Mesendoderm (in vitro differentiated cells): ENCODE measurements at regions not wholly inside any gene's neighbourhood (a gene's known extent, or its start where the extent isn't known, plus 50 kb on each side); places are given as distances from the start of the nearest gene placed in this dataset.

Experiments used
- DNase-seq: peaks from one replicate; pipeline ENCODE4 v3.0.0; 2013
- H2AK5ac ChIP-seq: 2 replicates; pipeline ENCODE4 v1.6.1; 2013; ENCODE audit warnings: low read length, inconsistent platforms
- H2BK120ac ChIP-seq: 2 replicates; pipeline ENCODE4 v1.6.1; 2013; ENCODE audit warnings: low read depth, mild to moderate bottlenecking, low read length, moderate library complexity, mixed read lengths
- H2BK15ac ChIP-seq: replicated peaks from 2 replicates; pipeline ENCODE4 v1.6.1; 2013; ENCODE audit warnings: low read depth, mild to moderate bottlenecking, moderate library complexity
- H2BK5ac ChIP-seq: 2 replicates; pipeline ENCODE4 v1.6.1; 2013; ENCODE audit warnings: low read length, inconsistent platforms
- H3K18ac ChIP-seq: 2 replicates; pipeline ENCODE4 v1.6.1; 2013; ENCODE audit warnings: mild to moderate bottlenecking, low read length, mixed read lengths
- H3K23ac ChIP-seq: one replicate; pipeline ENCODE4 v1.6.1; 2013; ENCODE audit warnings: low read length
- H3K27ac ChIP-seq: 2 replicates; pipeline ENCODE4 v1.5.1; 2013; ENCODE audit warnings: low read depth, mild to moderate bottlenecking, inconsistent platforms, low read length, moderate library complexity
- H3K27me3 ChIP-seq: 2 replicates; pipeline ENCODE4 v1.6.1; 2013; ENCODE audit warnings: low read length, control low read depth, mild to moderate bottlenecking, inconsistent platforms; ENCODE audit not compliant: insufficient read depth, poor library complexity
- H3K36me3 ChIP-seq: 2 replicates; pipeline ENCODE4 v1.6.1; 2013; ENCODE audit warnings: low read length, inconsistent platforms; ENCODE audit not compliant: control insufficient read depth, insufficient read depth
- H3K4ac ChIP-seq: one replicate; pipeline ENCODE4 v1.6.1; 2013; ENCODE audit warnings: low read depth, mild to moderate bottlenecking, low read length, moderate library complexity
- H3K4me1 ChIP-seq: 2 replicates; pipeline ENCODE4 v1.6.1; 2013; ENCODE audit warnings: low read depth, low read length, inconsistent platforms; ENCODE audit not compliant: control insufficient read depth
- H3K4me2 ChIP-seq: 2 replicates; pipeline ENCODE4 v1.6.1; 2013; ENCODE audit warnings: low read length
- H3K4me3 ChIP-seq: 2 replicates; pipeline ENCODE4 v1.5.1; 2013; ENCODE audit warnings: mild to moderate bottlenecking, low read length
- H3K56ac ChIP-seq: one replicate; pipeline ENCODE4 v1.6.1; 2013; ENCODE audit warnings: low read length
- H3K79me1 ChIP-seq: 2 replicates; pipeline ENCODE4 v1.6.1; 2013; ENCODE audit warnings: low read length, inconsistent platforms
- H3K79me2 ChIP-seq: 2 replicates; pipeline ENCODE4 v1.6.1; 2013; ENCODE audit warnings: mild to moderate bottlenecking, low read length; ENCODE audit not compliant: control insufficient read depth, insufficient read depth
- H3K9ac ChIP-seq: 2 replicates; pipeline ENCODE4 v1.6.1; 2013; ENCODE audit warnings: low read length, inconsistent platforms
- H4K5ac ChIP-seq: one replicate; pipeline ENCODE4 v1.6.1; 2013; ENCODE audit warnings: low read length
- H4K8ac ChIP-seq: one replicate; pipeline ENCODE4 v1.6.1; 2013; ENCODE audit warnings: low read depth, mild to moderate bottlenecking, control low read depth, low read length, moderate library complexity
- WGBS: extraction: QIAGEN DNeasy Blood & Tissue Kit; methylation state at CpG from one replicate; pipeline ENCODE4 v1.1.7; 2013; ENCODE audit warnings: low lambda C conversion rate, missing lambda C conversion rate; ENCODE audit not compliant: insufficient coverage; ENCODE audit errors: extremely low coverage; 5-methylcytosine and 5-hydroxymethylcytosine counted together

- no peak overlapping the region for H3K4me3 ChIP-seq
- DNase-seq, result no peak
- H3K4ac ChIP-seq, result no peak overlapping the region
- no peaks in the 10 kb centered on the region for H3K4me1 ChIP-seq
- H3K23ac ChIP-seq, result no peak overlapping the region
- no peaks in the 10 kb centered on the region for H3K27me3 ChIP-seq
- H2BK120ac ChIP-seq, result no peak overlapping the region
- H3K4me2 ChIP-seq, result no peak overlapping the region
- H4K8ac ChIP-seq, result no peak overlapping the region
- H3K9ac ChIP-seq, result no peak overlapping the region
- H2BK15ac ChIP-seq, result no peak overlapping the region
- H3K79me1 ChIP-seq, result no peaks in the 10 kb centered on the region
- H3K36me3 ChIP-seq, result no peaks in the 10 kb centered on the region
- no peak overlapping the region for H3K56ac ChIP-seq
- no peak overlapping the region for H4K5ac ChIP-seq
- no peak overlapping the region for H2AK5ac ChIP-seq
- H3K27ac ChIP-seq, result no peak overlapping the region
- no peak overlapping the region for H2BK5ac ChIP-seq
- H3K79me2 ChIP-seq, result no peaks in the 10 kb centered on the region
- no peak overlapping the region for H3K18ac ChIP-seq
Measured at GRCh38 chr2:52113338-52113737, 1081.4 kb upstream of the NRXN1 start.

- H3K79me2 ChIP-seq, result no peaks in the 10 kb centered on the region
- no peaks in the 10 kb centered on the region for H3K27me3 ChIP-seq
- H4K5ac ChIP-seq, result no peak overlapping the region
- H3K4me2 ChIP-seq, result no peak overlapping the region
- H3K56ac ChIP-seq, result no peak overlapping the region
- H2BK120ac ChIP-seq, result no peak overlapping the region
- no peaks in the 10 kb centered on the region for H3K79me1 ChIP-seq
- no peak overlapping the region for H2BK15ac ChIP-seq
- no peaks in the 10 kb centered on the region for H3K36me3 ChIP-seq
- no peak overlapping the region for H4K8ac ChIP-seq
- DNase-seq, result no peak
- no peak overlapping the region for H3K23ac ChIP-seq
- no peak overlapping the region for H3K9ac ChIP-seq
- H3K18ac ChIP-seq, result no peak overlapping the region
- no peak overlapping the region for H3K4me3 ChIP-seq
- no peaks in the 10 kb centered on the region for H3K4me1 ChIP-seq
- H2AK5ac ChIP-seq, result no peak overlapping the region
- no CpG with 5 or more reads among the region's 3 CpGs for WGBS
- H3K4ac ChIP-seq, result no peak overlapping the region
- no peak overlapping the region for H2BK5ac ChIP-seq
- no peak overlapping the region for H3K27ac ChIP-seq
Measured at GRCh38 chr2:52112141-52112540, 1080.2 kb upstream of the NRXN1 start.

- Histone ChIP-seq H3K4me2 (no peak overlapping the region), H4K5ac (no peak overlapping the region), H3K23ac (no peak overlapping the region), H3K56ac (no peak overlapping the region), H3K9ac (no peak overlapping the region), H2BK15ac (no peak overlapping the region), H3K4ac (no peak overlapping the region), H3K27me3 (no peaks in the 10 kb centered on the region), H3K27ac (no peak overlapping the region), H4K8ac (no peak overlapping the region), H2BK5ac (no peak overlapping the region), H3K36me3 (no peaks in the 10 kb centered on the region), H3K79me1 (no peaks in the 10 kb centered on the region), H3K4me1 (no peaks in the 10 kb centered on the region), H3K79me2 (no peaks in the 10 kb centered on the region), H3K4me3 (no peak overlapping the region), H2AK5ac (no peak overlapping the region), H2BK120ac (no peak overlapping the region), H3K18ac (no peak overlapping the region)
- no peak for DNase-seq
- WGBS, result no CpG with 5 or more reads among the region's 6 CpGs
Measured at GRCh38 chr2:52107124-52107523, 1075.2 kb upstream of the NRXN1 start.

- H3K4me2 ChIP-seq, result no peak overlapping the region
- H3K9ac ChIP-seq, result no peak overlapping the region
- H2BK120ac ChIP-seq, result no peak overlapping the region
- no peak overlapping the region for H2BK15ac ChIP-seq
- no peak overlapping the region for H2AK5ac ChIP-seq
- no CpG with 5 or more reads among the region's 4 CpGs for WGBS
- no peaks in the 10 kb centered on the region for H3K27me3 ChIP-seq
- no peaks in the 10 kb centered on the region for H3K79me2 ChIP-seq
- H3K36me3 ChIP-seq, result no peaks in the 10 kb centered on the region
- no peak for DNase-seq
- no peak overlapping the region for H3K23ac ChIP-seq
- no peak overlapping the region for H4K5ac ChIP-seq
- H3K18ac ChIP-seq, result no peak overlapping the region
- no peak overlapping the region for H4K8ac ChIP-seq
- no peak overlapping the region for H3K4me3 ChIP-seq
- H3K79me1 ChIP-seq, result no peaks in the 10 kb centered on the region
- no peak overlapping the region for H3K27ac ChIP-seq
- no peak overlapping the region for H3K56ac ChIP-seq
- no peak overlapping the region for H3K4ac ChIP-seq
- H3K4me1 ChIP-seq, result no peaks in the 10 kb centered on the region
- H2BK5ac ChIP-seq, result no peak overlapping the region
Measured at GRCh38 chr2:52097071-52097470, 1065.1 kb upstream of the NRXN1 start.

GRCh38 chr2:52084759-52085158 lies 1052.8 kb upstream of the NRXN1 start:
- Histone ChIP-seq H3K23ac (no peak overlapping the region), H3K56ac (no peak overlapping the region), H2BK5ac (no peak overlapping the region), H2BK120ac (no peak overlapping the region), H3K9ac (no peak overlapping the region), H3K27ac (no peak overlapping the region), H2AK5ac (no peak overlapping the region), H3K4ac (no peak overlapping the region), H3K4me3 (no peak overlapping the region), H3K4me2 (no peak overlapping the region), H3K18ac (no peak overlapping the region), H4K5ac (no peak overlapping the region), H3K79me2 (no peaks in the 10 kb centered on the region), H4K8ac (no peak overlapping the region), H2BK15ac (no peak overlapping the region), H3K36me3 (no peaks in the 10 kb centered on the region), H3K79me1 (no peaks in the 10 kb centered on the region), H3K27me3 (no peaks in the 10 kb centered on the region), H3K4me1 (no peaks in the 10 kb centered on the region)
- DNase-seq, result no peak
- WGBS, result no CpG with 5 or more reads among the region's 1 CpG

GRCh38 chr2:52083214-52083613 lies 1051.3 kb upstream of the NRXN1 start:
- Histone ChIP-seq H3K4ac (no peak overlapping the region), H3K4me3 (no peak overlapping the region), H3K9ac (no peak overlapping the region), H2BK120ac (no peak overlapping the region), H3K56ac (no peak overlapping the region), H4K8ac (no peak overlapping the region), H3K23ac (no peak overlapping the region), H3K27me3 (no peaks in the 10 kb centered on the region), H3K27ac (no peak overlapping the region), H3K79me2 (no peaks in the 10 kb centered on the region), H3K36me3 (no peaks in the 10 kb centered on the region), H3K79me1 (no peaks in the 10 kb centered on the region), H2BK15ac (no peak overlapping the region), H3K4me2 (no peak overlapping the region), H3K4me1 (no peaks in the 10 kb centered on the region), H4K5ac (no peak overlapping the region), H2BK5ac (no peak overlapping the region), H3K18ac (no peak overlapping the region), H2AK5ac (no peak overlapping the region)
- no peak for DNase-seq
